ENCODE measurements at regions not wholly inside any gene's neighbourhood (a gene's known extent, or its start where the extent isn't known, plus 50 kb on each side); places are given as distances from the start of the nearest gene placed in this dataset.

GRCh38 chr5:111839438-111839837 is 82.4 kb upstream of the NREP start:
- TF ChIP-seq CTCF (IDR thresholded peaks at IDR 0.05; ENCODE audit: extremely low read depth in 1 of 2, insufficient read depth in 1 of 2, low read depth in 1 of 2, low read length in 2 of 2) (no peak), POLR2A (IDR thresholded peaks at IDR 0.05; ENCODE audit: low read depth, low read length) (no peak), EZH2 (IDR thresholded peaks at IDR 0.05; ENCODE audit: borderline replicate concordance, low read depth, low read length, severe bottlenecking) (no peak), GATA2 (IDR thresholded peaks at IDR 0.05; ENCODE audit: insufficient read depth, insufficient read length, low read depth, low read length) (no peak), MAX (IDR thresholded peaks at IDR 0.05; ENCODE audit: insufficient read depth, insufficient read length) (no peak), POLR2AphosphoS5 (IDR thresholded peaks at IDR 0.05; ENCODE audit: insufficient read depth, low read depth, low read length) (no peak), FOS (IDR thresholded peaks at IDR 0.05; ENCODE audit: borderline replicate concordance, insufficient read depth, low read length) (no peak), MYC (IDR thresholded peaks at IDR 0.05; ENCODE audit: low read depth, low read length) (no peak), JUN (IDR thresholded peaks at IDR 0.05; ENCODE audit: borderline replicate concordance, insufficient read depth, insufficient read length, low read depth) (no peak)
